NB4 (cell line): ENCODE measurements at regions not wholly inside any gene's neighbourhood (a gene's known extent, or its start where the extent isn't known, plus 50 kb on each side); places are given as distances from the start of the nearest gene placed in this dataset.

Source experiments
- DNase-seq: peaks from one replicate; pipeline ENCODE4 v3.0.0; 2010; ENCODE audit warnings: low read depth
- H3K4me3 ChIP-seq: one replicate; pipeline ENCODE4 v1.5.1; 2011; ENCODE audit warnings: mild to moderate bottlenecking, low read depth, low read length, moderate library complexity
- MAX ChIP-seq: IDR thresholded peaks from 2 replicates; pipeline ENCODE4 v1.6.1; 2011; ENCODE audit warnings: low read depth, low read length
- MYC ChIP-seq: IDR thresholded peaks from 2 replicates; pipeline ENCODE4 v1.6.1; 2011; ENCODE audit warnings: low read depth, low read length
- POLR2A ChIP-seq: IDR thresholded peaks from 2 replicates; pipeline ENCODE4 v1.6.1; 2011; ENCODE audit warnings: mild to moderate bottlenecking; ENCODE audit not compliant: insufficient read length; ENCODE audit errors: extremely low read depth
- TF ChIP-seq, protein P1 (sequence below): IDR thresholded peaks from one replicate; pipeline ENCODE4 v1.5.1; 2012; ENCODE audit warnings: low read depth, low read length

GRCh38 chr4:123705419-123705818, 308.8 kb downstream of the SPRY1 start:
- H3K4me3 ChIP-seq: no peak overlapping the region
- DNase-seq: no peak
- TF ChIP-seq, protein P1, sequence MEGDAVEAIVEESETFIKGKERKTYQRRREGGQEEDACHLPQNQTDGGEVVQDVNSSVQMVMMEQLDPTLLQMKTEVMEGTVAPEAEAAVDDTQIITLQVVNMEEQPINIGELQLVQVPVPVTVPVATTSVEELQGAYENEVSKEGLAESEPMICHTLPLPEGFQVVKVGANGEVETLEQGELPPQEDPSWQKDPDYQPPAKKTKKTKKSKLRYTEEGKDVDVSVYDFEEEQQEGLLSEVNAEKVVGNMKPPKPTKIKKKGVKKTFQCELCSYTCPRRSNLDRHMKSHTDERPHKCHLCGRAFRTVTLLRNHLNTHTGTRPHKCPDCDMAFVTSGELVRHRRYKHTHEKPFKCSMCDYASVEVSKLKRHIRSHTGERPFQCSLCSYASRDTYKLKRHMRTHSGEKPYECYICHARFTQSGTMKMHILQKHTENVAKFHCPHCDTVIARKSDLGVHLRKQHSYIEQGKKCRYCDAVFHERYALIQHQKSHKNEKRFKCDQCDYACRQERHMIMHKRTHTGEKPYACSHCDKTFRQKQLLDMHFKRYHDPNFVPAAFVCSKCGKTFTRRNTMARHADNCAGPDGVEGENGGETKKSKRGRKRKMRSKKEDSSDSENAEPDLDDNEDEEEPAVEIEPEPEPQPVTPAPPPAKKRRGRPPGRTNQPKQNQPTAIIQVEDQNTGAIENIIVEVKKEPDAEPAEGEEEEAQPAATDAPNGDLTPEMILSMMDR: no peak

DNA sequence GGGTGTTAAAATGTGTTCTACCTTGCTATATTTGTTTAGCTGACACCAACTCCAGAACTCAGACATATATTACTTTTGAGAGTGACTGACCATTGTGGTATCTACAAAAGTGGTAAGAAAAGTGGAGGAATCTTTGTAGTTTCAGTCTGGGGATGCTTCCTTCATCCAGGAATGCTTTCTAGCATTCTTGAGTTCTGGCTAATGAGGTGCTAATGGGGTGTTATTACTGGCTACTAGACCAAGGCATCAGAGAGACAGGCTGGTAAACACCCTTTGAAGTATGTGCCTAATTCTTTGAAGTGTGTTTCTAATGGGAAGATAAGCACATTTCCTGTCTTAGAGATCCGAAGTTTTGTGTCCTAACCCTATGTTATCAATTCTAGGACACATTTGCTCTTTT, 310.4 kb downstream of the SPRY1 start:
- no peak overlapping the region for H3K4me3 ChIP-seq

GRCh38 chr4:123708902-123709301, 312.3 kb downstream of the SPRY1 start:
- no peak overlapping the region for H3K4me3 ChIP-seq
- no peak for DNase-seq
- TF ChIP-seq, protein P1: no peak
- TF ChIP-seq POLR2A: no peak
- TF ChIP-seq MAX: no peak
- no peak for TF ChIP-seq MYC

More for the DNA sequence above, 310.4 kb downstream of the SPRY1 start:
- DNase-seq: no peak
- TF ChIP-seq POLR2A (no peak), MYC (no peak), MAX (no peak)
- TF ChIP-seq, protein P1: no peak

GRCh38 chr4:123709336-123709735, 312.7 kb downstream of the SPRY1 start:
- TF ChIP-seq POLR2A: no peak
- no peak for TF ChIP-seq MAX
- no peak for TF ChIP-seq MYC

DNA sequence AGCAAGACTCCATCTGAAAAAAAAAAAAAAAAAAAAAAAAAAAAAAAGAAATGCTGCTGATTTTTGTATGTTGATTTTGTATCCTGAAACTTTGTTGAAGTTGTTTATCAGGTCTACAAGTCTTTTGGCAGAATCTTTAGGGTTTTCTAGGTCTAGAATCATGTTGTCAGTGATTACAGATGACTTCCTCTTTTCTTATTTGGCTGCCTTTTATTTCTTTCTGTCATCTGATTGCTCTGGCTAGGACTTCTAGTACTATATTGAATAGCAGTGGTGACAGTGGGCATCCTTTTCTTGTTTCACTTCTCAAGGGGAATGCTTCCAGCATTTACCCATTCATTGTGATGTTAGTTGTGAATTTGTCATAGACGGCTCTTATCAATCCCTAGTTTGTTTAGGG, 334.4 kb downstream of the SPRY1 start:
- TF ChIP-seq, protein P1: no peak
- H3K4me3 ChIP-seq: no peak overlapping the region
- DNase-seq: no peak

More at GRCh38 chr4:123709336-123709735, 312.7 kb downstream of the SPRY1 start:
- H3K4me3 ChIP-seq: no peak overlapping the region
- DNase-seq: no peak

- TF ChIP-seq MYC (no peak), POLR2A (no peak), MAX (no peak)
- TF ChIP-seq, protein P1: no peak
- no peak overlapping the region for H3K4me3 ChIP-seq
Observed at GRCh38 chr4:123737156-123737555, 340.6 kb downstream of the SPRY1 start.

DNA sequence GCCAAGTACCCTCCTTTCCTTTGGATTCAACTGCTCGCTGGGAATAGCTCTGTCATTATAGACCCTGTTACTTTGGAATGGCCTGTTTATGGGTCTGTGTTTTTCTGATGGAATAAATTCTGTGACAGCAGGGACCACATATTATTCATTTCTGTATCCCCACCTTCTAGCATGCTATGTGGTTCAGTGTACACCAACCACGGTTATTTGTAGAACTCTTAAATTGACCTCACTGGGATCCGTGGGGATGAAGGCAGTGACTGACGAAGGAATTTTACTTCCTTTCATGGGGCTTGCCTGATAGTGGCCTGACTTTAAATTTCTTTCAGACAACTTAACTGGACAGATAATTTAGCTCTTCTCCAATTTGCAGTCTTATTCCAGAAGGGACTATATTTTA, 343.2 kb downstream of the SPRY1 start:
- no peak for DNase-seq
- TF ChIP-seq POLR2A (no peak), MAX (no peak), MYC (no peak)
- TF ChIP-seq, protein P1: no peak
- no peak overlapping the region for H3K4me3 ChIP-seq

More at GRCh38 chr4:123737156-123737555, 340.6 kb downstream of the SPRY1 start:
- no peak for DNase-seq
